BLaER1 treated with 17β-estradiol and CSF1 and Interleukin-3, amounts not matched to agents 10 nM and 100 nM (cell line): ENCODE measurements at regions not wholly inside any gene's neighbourhood (a gene's known extent, or its start where the extent isn't known, plus 50 kb on each side); places are given as distances from the start of the nearest gene placed in this dataset.
"Not testable (repeated sequence)": the region's sequence is repeated elsewhere in the genome, so short reads cannot be mapped to it uniquely, and the experiment has no call there.

ENCODE experiments used
- H3K27ac ChIP-seq, 11 experiments: shearing (Covaris generic); formaldehyde crosslinking; 2 replicates each; pipeline ENCODE4 v1.8.1; 2022
- H3K27me3 ChIP-seq, 11 experiments: shearing (Covaris generic); formaldehyde crosslinking; 2 replicates each; pipeline ENCODE4 v1.8.1; 2022
- H3K36me3 ChIP-seq, 11 experiments: shearing (Covaris generic); formaldehyde crosslinking; 2 replicates each; pipeline ENCODE4 v1.8.1; 2022
- H3K4me1 ChIP-seq, 10 experiments: shearing (Covaris generic); formaldehyde crosslinking; 2 replicates each; pipeline ENCODE4 v1.8.1; 2022
- H3K4me2 ChIP-seq, 11 experiments: shearing (Covaris generic); formaldehyde crosslinking; 2 replicates each; pipeline ENCODE4 v1.8.1; 2022
- H3K4me3 ChIP-seq, 10 experiments: shearing (Covaris generic); formaldehyde crosslinking; 2 replicates each; pipeline ENCODE4 v1.8.1; 2022
- H3K9ac ChIP-seq, 11 experiments: shearing (Covaris generic); formaldehyde crosslinking; 2 replicates each; pipeline ENCODE4 v1.8.1; 2022
- H3K9me3 ChIP-seq, 11 experiments: shearing (Covaris generic); formaldehyde crosslinking; replicated peaks in 1 of 11; 2 replicates each; pipeline ENCODE4 v1.8.1; 2022
- H4K20me1 ChIP-seq, 11 experiments: shearing (Covaris generic); formaldehyde crosslinking; 2 replicates each; pipeline ENCODE4 v1.8.1; 2022
- Cebpa-rat ChIP-seq, 11 experiments: shearing (Covaris generic); IDR thresholded peaks; 2 replicates each; pipeline ENCODE4 v1.8.1; 2022

- Histone ChIP-seq H3K9ac (no peak overlapping the region), H3K4me3 (no peak overlapping the region), H3K9me3 (no peaks in the 10 kb centered on the region), H3K4me2 (no peak overlapping the region), H3K36me3 (no peaks in the 10 kb centered on the region), H3K4me1 (no peaks in the 10 kb centered on the region), H4K20me1 (no peaks in the 10 kb centered on the region), H3K27me3 (no peaks in the 10 kb centered on the region), H3K27ac (no peak overlapping the region)
- no peak for TF ChIP-seq Cebpa-rat (IDR thresholded peaks at IDR 0.05)
Measured at GRCh38 chr7:13241416-13241815, 554.0 kb downstream of the ARL4A start.

- H3K9ac ChIP-seq = no peak overlapping the region
- no peak overlapping the region for H3K27ac ChIP-seq
- no peaks in the 10 kb centered on the region for H3K27me3 ChIP-seq
- H3K4me2 ChIP-seq = no peak overlapping the region
- H4K20me1 ChIP-seq = no peaks in the 10 kb centered on the region
- H3K4me3 ChIP-seq = no peak overlapping the region
- no peaks in the 10 kb centered on the region for H3K36me3 ChIP-seq
- H3K9me3 ChIP-seq = no peaks in the 10 kb centered on the region; a peak in 1 of 22 replicates
- no peaks in the 10 kb centered on the region for H3K4me1 ChIP-seq
- no peak for TF ChIP-seq Cebpa-rat (IDR thresholded peaks at IDR 0.05)
Measured at GRCh38 chr7:13257661-13258060, 570.2 kb downstream of the ARL4A start.

- H3K4me2 ChIP-seq = no peak overlapping the region
- no peak overlapping the region for H3K4me3 ChIP-seq
- no peak for TF ChIP-seq Cebpa-rat (IDR thresholded peaks at IDR 0.05)
- no peaks in the 10 kb centered on the region for H3K27me3 ChIP-seq
- H3K9ac ChIP-seq = no peak overlapping the region
- H3K4me1 ChIP-seq = no peaks in the 10 kb centered on the region
- H3K27ac ChIP-seq = no peak overlapping the region
- H3K36me3 ChIP-seq = no peaks in the 10 kb centered on the region
- no peaks in the 10 kb centered on the region for H4K20me1 ChIP-seq
- no peaks in the 10 kb centered on the region for H3K9me3 ChIP-seq
Measured at GRCh38 chr7:13258386-13258785, 571.0 kb downstream of the ARL4A start.

- H3K4me3 ChIP-seq = no peak overlapping the region
- H3K27me3 ChIP-seq = no peaks in the 10 kb centered on the region
- no peaks in the 10 kb centered on the region for H3K9me3 ChIP-seq
- H3K36me3 ChIP-seq = no peaks in the 10 kb centered on the region
- H4K20me1 ChIP-seq = no peaks in the 10 kb centered on the region
- H3K27ac ChIP-seq = no peak overlapping the region
- H3K4me2 ChIP-seq = no peak overlapping the region
- TF ChIP-seq Cebpa-rat (IDR thresholded peaks at IDR 0.05) = no peak
- H3K4me1 ChIP-seq = no peaks in the 10 kb centered on the region
- no peak overlapping the region for H3K9ac ChIP-seq
Measured at GRCh38 chr7:13259930-13260329, 572.5 kb downstream of the ARL4A start.

GRCh38 chr7:13262929-13263530 lies 575.6 kb downstream of the ARL4A start:
- H3K4me1 ChIP-seq = no peaks in the 10 kb centered on the region
- no peak overlapping the region for H3K27ac ChIP-seq
- TF ChIP-seq Cebpa-rat (IDR thresholded peaks at IDR 0.05) = no peak
- H3K27me3 ChIP-seq = no peaks in the 10 kb centered on the region
- H4K20me1 ChIP-seq = no peaks in the 10 kb centered on the region
- H3K9me3 ChIP-seq = no peaks in the 10 kb centered on the region
- H3K36me3 ChIP-seq = no peaks in the 10 kb centered on the region
- H3K4me2 ChIP-seq = no peak overlapping the region
- no peak overlapping the region for H3K4me3 ChIP-seq
- H3K9ac ChIP-seq = no peak overlapping the region

GRCh38 chr7:13265271-13265670 lies 577.8 kb downstream of the ARL4A start:
- Histone ChIP-seq H4K20me1 (no peaks in the 10 kb centered on the region), H3K36me3 (no peaks in the 10 kb centered on the region), H3K9ac (no peak overlapping the region), H3K4me1 (no peaks in the 10 kb centered on the region), H3K4me3 (no peak overlapping the region), H3K27me3 (no peaks in the 10 kb centered on the region), H3K9me3 (no peaks in the 10 kb centered on the region), H3K4me2 (no peak overlapping the region), H3K27ac (no peak overlapping the region)
- TF ChIP-seq Cebpa-rat (IDR thresholded peaks at IDR 0.05) = no peak

GRCh38 chr7:13274205-13274604 lies 586.8 kb downstream of the ARL4A start:
- H3K9ac ChIP-seq, H3K9me3 ChIP-seq, H3K36me3 ChIP-seq, H3K4me2 ChIP-seq, H4K20me1 ChIP-seq, H3K4me3 ChIP-seq, H3K27me3 ChIP-seq, H3K27ac ChIP-seq, H3K4me1 ChIP-seq: not testable (repeated sequence)

GRCh38 chr7:13276977-13277376 lies 589.5 kb downstream of the ARL4A start:
- no peaks in the 10 kb centered on the region for H4K20me1 ChIP-seq
- 0 out of 22 replicates have a peak, but pooled peaks cover 0 to 6% (median 0%) of the 10 kb centered on the region in 11 experiments for H3K9me3 ChIP-seq
- no peaks in the 10 kb centered on the region for H3K27me3 ChIP-seq
- H3K9ac ChIP-seq = no peak overlapping the region
- no peak overlapping the region for H3K4me2 ChIP-seq
- H3K36me3 ChIP-seq = no peaks in the 10 kb centered on the region
- TF ChIP-seq Cebpa-rat (IDR thresholded peaks at IDR 0.05) = no peak
- H3K4me3 ChIP-seq = no peak overlapping the region
- H3K27ac ChIP-seq = no peak overlapping the region
- H3K4me1 ChIP-seq = no peaks in the 10 kb centered on the region

- Histone ChIP-seq H4K20me1 (no peaks in the 10 kb centered on the region), H3K4me3 (no peak overlapping the region), H3K9ac (no peak overlapping the region), H3K27me3 (no peaks in the 10 kb centered on the region), H3K4me2 (no peak overlapping the region), H3K27ac (no peak overlapping the region), H3K9me3 (0 out of 22 replicates have a peak, but pooled peaks cover 0 to 6% (median 0%) of the 10 kb centered on the region in 11 experiments), H3K4me1 (no peaks in the 10 kb centered on the region), H3K36me3 (no peaks in the 10 kb centered on the region)
- no peak for TF ChIP-seq Cebpa-rat (IDR thresholded peaks at IDR 0.05)
Measured at GRCh38 chr7:13278020-13278419, 590.6 kb downstream of the ARL4A start.

GRCh38 chr7:13279854-13280435 lies 592.5 kb downstream of the ARL4A start:
- Histone ChIP-seq H3K27ac (no peak overlapping the region), H4K20me1 (no peaks in the 10 kb centered on the region), H3K9ac (no peak overlapping the region)

More at GRCh38 chr7:13279854-13280435, 592.5 kb downstream of the ARL4A start:
- no peak for TF ChIP-seq Cebpa-rat (IDR thresholded peaks at IDR 0.05)
- H3K36me3 ChIP-seq = no peaks in the 10 kb centered on the region
- no peaks in the 10 kb centered on the region for H3K27me3 ChIP-seq
- no peaks in the 10 kb centered on the region for H3K9me3 ChIP-seq
- no peak overlapping the region for H3K4me2 ChIP-seq
- no peaks in the 10 kb centered on the region for H3K4me1 ChIP-seq
- H3K4me3 ChIP-seq = no peak overlapping the region
